ENCODE measurements at regions not wholly inside any gene's neighbourhood (a gene's known extent, or its start where the extent isn't known, plus 50 kb on each side); places are given as distances from the start of the nearest gene placed in this dataset.

GRCh38 chr6:154583546-154584188 lies 73.2 kb upstream of the CNKSR3 start:
- intact Hi-C loops (cut with DNase I; ENCODE audit: low total_unique reads), result no loop called here
- WGBS, 5 donors, result 77 to 91% (median 86%) methylated on average over 4 of the region's 4 CpGs
- H3K36me3 ChIP-seq, result no peaks in the 10 kb centered on the region

GRCh38 chr6:154590756-154591155 lies 80.3 kb upstream of the CNKSR3 start:
- intact Hi-C loops (cut with DNase I; ENCODE audit: low total_unique reads), result no loop called here
- H3K4me1 ChIP-seq, result no peaks in the 10 kb centered on the region
- no peaks in the 10 kb centered on the region for H3K27me3 ChIP-seq (replicated peaks in 1 of 7)
- no peak overlapping the region for H3K27ac ChIP-seq
- H3K9me3 ChIP-seq, result no peaks in the 10 kb centered on the region
- TF ChIP-seq POLR2A (IDR thresholded peaks at IDR 0.05) (no peak), POLR2AphosphoS5 (IDR thresholded peaks at IDR 0.05) (no peak), CTCF (IDR thresholded peaks at IDR 0.05 in 8 of 11, conservative IDR thresholded peaks at IDR 0.05 in 3 of 11) (no peak)
- H3K4me3 ChIP-seq, result no peak overlapping the region
- no peak for DNase-seq
- H3K36me3 ChIP-seq, result no peaks in the 10 kb centered on the region
- WGBS, 5 donors, result 90 to 95% (median 93%) methylated on average over 4 of the region's 4 CpGs

More at GRCh38 chr6:154583546-154584188, 73.2 kb upstream of the CNKSR3 start:
- TF ChIP-seq POLR2A (IDR thresholded peaks at IDR 0.05) (no peak), POLR2AphosphoS5 (IDR thresholded peaks at IDR 0.05) (no peak), CTCF (IDR thresholded peaks at IDR 0.05 in 8 of 11, conservative IDR thresholded peaks at IDR 0.05 in 3 of 11) (no peak)
- H3K9me3 ChIP-seq, result peaks cover 0 to 12% (median 9%) of the 10 kb centered on the region in 8 donors
- peaks cover 0 to 6% (median 0%) of the 10 kb centered on the region in 6 donors for H3K4me1 ChIP-seq
- no peak for DNase-seq
- H3K4me3 ChIP-seq, result no peak overlapping the region
- no peaks in the 10 kb centered on the region for H3K27me3 ChIP-seq (replicated peaks in 1 of 7)
- H3K27ac ChIP-seq, result no peak overlapping the region

GRCh38 chr6:154591234-154591633 lies 80.7 kb upstream of the CNKSR3 start:
- H3K4me3 ChIP-seq, result no peak overlapping the region
- no peak for DNase-seq
- H3K27ac ChIP-seq, result no peak overlapping the region
- no peaks in the 10 kb centered on the region for H3K27me3 ChIP-seq (replicated peaks in 1 of 7)
- H3K4me1 ChIP-seq, result no peaks in the 10 kb centered on the region
- H3K9me3 ChIP-seq, result no peaks in the 10 kb centered on the region
- WGBS, 5 donors, result 82 to 88% (median 85%) methylated on average over 1 of the region's 1 CpG
- intact Hi-C loops (cut with DNase I; ENCODE audit: low total_unique reads), result no loop called here
- H3K36me3 ChIP-seq, result no peaks in the 10 kb centered on the region
- no peak for TF ChIP-seq POLR2AphosphoS5 (IDR thresholded peaks at IDR 0.05)

DNA sequence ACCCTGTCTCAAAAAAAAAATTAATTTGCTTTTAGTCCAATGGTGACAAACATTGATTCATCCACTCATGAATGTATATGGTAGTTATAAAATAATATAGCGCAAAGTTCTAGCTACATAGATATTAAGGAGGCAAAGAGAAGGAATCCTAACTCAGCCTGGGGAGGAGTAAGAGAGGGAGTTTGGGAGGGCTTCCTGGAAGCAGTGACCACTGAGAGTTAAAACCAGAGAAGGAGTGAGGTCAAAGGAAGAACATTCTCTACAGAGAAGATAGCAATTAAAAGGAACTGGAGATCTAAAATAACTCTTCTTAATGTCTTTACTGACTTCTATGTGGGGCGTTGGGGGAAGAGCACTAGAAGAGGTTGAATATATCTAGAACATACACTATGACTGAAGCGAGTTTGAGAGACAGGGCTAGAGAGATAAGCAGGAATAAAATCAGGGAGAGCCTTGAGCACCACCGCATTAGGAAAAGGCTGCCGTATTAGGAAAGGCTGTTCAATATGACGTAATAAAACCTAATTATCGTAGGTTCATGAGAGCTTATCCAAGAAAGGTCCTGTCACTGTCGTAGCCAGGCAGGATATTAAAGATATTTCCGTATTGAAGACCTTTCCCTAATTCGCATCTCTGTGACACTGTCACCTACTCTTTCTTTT lies 81.8 kb upstream of the CNKSR3 start:
- Histone ChIP-seq H3K27me3 (replicated peaks in 1 of 7) (no peaks in the 10 kb centered on the region), H3K4me3 (no peak overlapping the region), H3K27ac (no peak overlapping the region), H3K9me3 (no peaks in the 10 kb centered on the region), H3K4me1 (no peaks in the 10 kb centered on the region), H3K36me3 (no peaks in the 10 kb centered on the region)
- no peak for TF ChIP-seq POLR2A (IDR thresholded peaks at IDR 0.05)
- no peak for TF ChIP-seq CTCF (IDR thresholded peaks at IDR 0.05 in 8 of 11, conservative IDR thresholded peaks at IDR 0.05 in 3 of 11)
- no peak for TF ChIP-seq POLR2AphosphoS5 (IDR thresholded peaks at IDR 0.05)
- no peak for DNase-seq
- 81 to 90% (median 85%) methylated on average over 10 of the region's 10 CpGs for WGBS, 5 donors
- intact Hi-C loops (cut with DNase I; ENCODE audit: low total_unique reads), result no loop called here
